Neutrophil (primary cell): ENCODE measurements at regions not wholly inside any gene's neighbourhood (a gene's known extent, or its start where the extent isn't known, plus 50 kb on each side); places are given as distances from the start of the nearest gene placed in this dataset.
A peak's percentile ranks its signal among the peaks of the same experiment; 100 is the strongest.

ENCODE experiments used
- H3K27ac ChIP-seq: fragments of 200-600 bp; sonication (generic); 2 replicates; pipeline ENCODE4 v1.5.1; 2016; ENCODE audit warnings: mild to moderate bottlenecking, moderate library complexity
- H3K27me3 ChIP-seq: fragments of 200-600 bp; sonication (generic); 2 replicates; pipeline ENCODE4 v1.6.0; 2016; ENCODE audit warnings: mild to moderate bottlenecking
- H3K36me3 ChIP-seq: fragments of 200-600 bp; sonication (generic); 2 replicates; pipeline ENCODE4 v1.5.1; 2017
- H3K4me1 ChIP-seq, 2 experiments: fragments of 200-600 bp in 1 of 2; sonication (generic) in 1 of 2; 1 replicate in 1 of 2; 2 replicates in 1 of 2; pipeline versions ENCODE4 v1.5.1 to v1.6.1; 2013 to 2016; ENCODE audit warnings: low read depth in 1 of 2, low read length in 1 of 2, mild to moderate bottlenecking in 1 of 2, moderate library complexity in 1 of 2; ENCODE audit not compliant: control insufficient read depth in 1 of 2, insufficient read depth in 1 of 2
- H3K4me3 ChIP-seq, 2 experiments: fragments of 200-600 bp in 1 of 2; sonication (generic) in 1 of 2; 1 replicate in 1 of 2; 2 replicates in 1 of 2; pipeline ENCODE4 v1.5.1; 2013 to 2016; ENCODE audit warnings: low read depth in 1 of 2, low read length in 1 of 2, mild to moderate bottlenecking in 1 of 2, moderate library complexity in 1 of 2
- H3K9me3 ChIP-seq: fragments of 200-600 bp; sonication (generic); 2 replicates; pipeline ENCODE4 v1.5.1; 2016
- CTCF ChIP-seq: fragments of 200-600 bp; sonication (generic); IDR thresholded peaks from 2 replicates; pipeline ENCODE4 v1.5.1; 2016; ENCODE audit warnings: antibody characterized with exemption

- no peaks in the 10 kb centered on the region for H3K9me3 ChIP-seq
- H3K27ac ChIP-seq: no peak overlapping the region
- no peaks in the 10 kb centered on the region for H3K36me3 ChIP-seq
- no peaks in the 10 kb centered on the region for H3K27me3 ChIP-seq
- TF ChIP-seq CTCF: no peak
- H3K4me1 ChIP-seq: peaks cover 37 to 40% of the 10 kb centered on the region in 2 experiments
- no peak overlapping the region for H3K4me3 ChIP-seq
Measured at GRCh38 chr1:199862047-199862446, 165.5 kb upstream of the NR5A2 start.

- Histone ChIP-seq H3K27ac (no peak overlapping the region), H3K36me3 (no peaks in the 10 kb centered on the region), H3K4me1 (peaks cover 0 to 5% of the 10 kb centered on the region in 2 experiments), H3K9me3 (no peaks in the 10 kb centered on the region), H3K4me3 (no peak overlapping the region), H3K27me3 (no peaks in the 10 kb centered on the region)
- TF ChIP-seq CTCF: no peak
Measured at GRCh38 chr1:199866210-199866617, 161.3 kb upstream of the NR5A2 start.

GRCh38 chr1:199867601-199868000 lies 159.9 kb upstream of the NR5A2 start:
- no peak overlapping the region for H3K4me3 ChIP-seq
- no peak for TF ChIP-seq CTCF
- H3K4me1 ChIP-seq: peaks cover 0 to 5% of the 10 kb centered on the region in 2 experiments
- no peaks in the 10 kb centered on the region for H3K36me3 ChIP-seq
- no peaks in the 10 kb centered on the region for H3K27me3 ChIP-seq
- no peaks in the 10 kb centered on the region for H3K9me3 ChIP-seq
- H3K27ac ChIP-seq: no peak overlapping the region

GRCh38 chr1:199868777-199869176 lies 158.7 kb upstream of the NR5A2 start:
- no peak overlapping the region for H3K4me3 ChIP-seq
- H3K36me3 ChIP-seq: no peaks in the 10 kb centered on the region
- no peak for TF ChIP-seq CTCF
- H3K9me3 ChIP-seq: no peaks in the 10 kb centered on the region
- H3K4me1 ChIP-seq: peaks cover 0 to 5% of the 10 kb centered on the region in 2 experiments
- H3K27ac ChIP-seq: no peak overlapping the region
- no peaks in the 10 kb centered on the region for H3K27me3 ChIP-seq

DNA sequence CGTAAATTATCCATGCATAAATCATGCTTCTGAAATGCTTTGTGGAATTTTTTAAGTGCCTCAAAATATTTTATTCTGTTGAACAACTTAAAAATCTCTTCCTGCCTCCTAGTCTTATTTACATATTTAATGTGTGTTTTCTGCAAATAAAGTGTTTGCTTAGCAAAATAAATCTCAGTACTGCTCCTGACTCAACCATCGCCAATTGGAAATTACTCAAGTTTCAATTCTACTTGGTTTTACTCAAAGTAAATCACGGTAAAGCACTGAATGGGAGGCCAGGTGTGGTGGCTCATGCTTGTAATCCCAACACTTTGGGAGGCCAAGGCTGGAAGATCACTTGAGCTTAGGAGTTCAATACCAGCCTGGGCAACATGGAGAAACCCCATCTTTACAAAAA lies 152.2 kb upstream of the NR5A2 start:
- TF ChIP-seq CTCF: no peak
- H3K9me3 ChIP-seq: no peaks in the 10 kb centered on the region
- H3K4me3 ChIP-seq: no peak overlapping the region
- H3K36me3 ChIP-seq: no peaks in the 10 kb centered on the region
- peaks cover 17 to 18% of the 10 kb centered on the region in 2 experiments for H3K4me1 ChIP-seq
- H3K27me3 ChIP-seq: no peaks in the 10 kb centered on the region
- H3K27ac ChIP-seq: no peak overlapping the region

DNA sequence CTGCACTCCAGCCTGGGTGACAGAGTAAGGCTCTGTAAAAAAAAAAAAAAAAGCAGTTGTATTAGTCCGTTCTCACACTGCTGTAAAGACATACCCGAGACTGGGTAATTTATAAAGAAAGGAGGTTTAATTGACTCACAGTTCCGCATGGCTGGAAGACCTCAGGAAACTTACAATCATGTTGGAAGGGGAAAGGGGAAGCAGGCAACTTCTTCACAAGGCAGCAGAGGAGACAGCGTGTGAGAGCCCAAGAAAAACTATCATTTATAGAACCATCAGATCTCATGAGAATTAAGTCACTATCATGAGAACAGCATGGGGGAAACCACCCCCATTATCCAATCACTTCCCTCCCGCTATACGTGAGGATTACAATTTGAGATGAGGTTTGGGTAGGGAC lies 151.7 kb upstream of the NR5A2 start:
- peak overlapping the region; percentile 45 for H3K27ac ChIP-seq
- no peak overlapping the region for H3K4me3 ChIP-seq
- H3K27me3 ChIP-seq: no peaks in the 10 kb centered on the region
- no peaks in the 10 kb centered on the region for H3K9me3 ChIP-seq
- no peaks in the 10 kb centered on the region for H3K36me3 ChIP-seq
- no peak for TF ChIP-seq CTCF
- H3K4me1 ChIP-seq: peaks cover 17 to 18% of the 10 kb centered on the region in 2 experiments
